ENCODE measurements at regions not wholly inside any gene's neighbourhood (a gene's known extent, or its start where the extent isn't known, plus 50 kb on each side); places are given as distances from the start of the nearest gene placed in this dataset.
"Not testable (repeated sequence)": the region's sequence is repeated elsewhere in the genome, so short reads cannot be mapped to it uniquely, and the experiment has no call there.

DNA sequence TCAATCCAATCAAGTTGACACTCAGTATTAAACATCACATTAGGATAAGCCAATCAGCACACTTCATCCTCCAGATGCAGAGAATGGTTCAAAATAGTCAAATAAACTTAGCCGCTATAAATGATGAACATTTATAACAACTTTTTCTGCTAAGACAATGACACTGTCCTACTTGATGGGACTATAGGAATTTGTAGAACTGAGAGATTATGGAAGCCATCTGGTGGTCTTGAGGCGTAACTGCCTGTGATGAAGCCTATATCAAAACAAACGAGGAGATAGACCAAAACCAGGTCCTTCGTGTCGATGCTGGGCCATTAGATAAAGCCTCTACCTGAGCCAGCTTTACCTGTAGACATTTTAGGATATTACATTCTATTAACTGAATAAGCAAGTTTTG, 631.1 kb downstream of the COL12A1 start:
- TF ChIP-seq, protein P1, sequence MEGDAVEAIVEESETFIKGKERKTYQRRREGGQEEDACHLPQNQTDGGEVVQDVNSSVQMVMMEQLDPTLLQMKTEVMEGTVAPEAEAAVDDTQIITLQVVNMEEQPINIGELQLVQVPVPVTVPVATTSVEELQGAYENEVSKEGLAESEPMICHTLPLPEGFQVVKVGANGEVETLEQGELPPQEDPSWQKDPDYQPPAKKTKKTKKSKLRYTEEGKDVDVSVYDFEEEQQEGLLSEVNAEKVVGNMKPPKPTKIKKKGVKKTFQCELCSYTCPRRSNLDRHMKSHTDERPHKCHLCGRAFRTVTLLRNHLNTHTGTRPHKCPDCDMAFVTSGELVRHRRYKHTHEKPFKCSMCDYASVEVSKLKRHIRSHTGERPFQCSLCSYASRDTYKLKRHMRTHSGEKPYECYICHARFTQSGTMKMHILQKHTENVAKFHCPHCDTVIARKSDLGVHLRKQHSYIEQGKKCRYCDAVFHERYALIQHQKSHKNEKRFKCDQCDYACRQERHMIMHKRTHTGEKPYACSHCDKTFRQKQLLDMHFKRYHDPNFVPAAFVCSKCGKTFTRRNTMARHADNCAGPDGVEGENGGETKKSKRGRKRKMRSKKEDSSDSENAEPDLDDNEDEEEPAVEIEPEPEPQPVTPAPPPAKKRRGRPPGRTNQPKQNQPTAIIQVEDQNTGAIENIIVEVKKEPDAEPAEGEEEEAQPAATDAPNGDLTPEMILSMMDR (IDR thresholded peaks at IDR 0.05; ENCODE audit: insufficient read depth, low read depth, low read length), result peak; percentile 50
- ChIA-PET CTCF (no interaction called here), POLR2A (no interaction called here)
- H3K4me3 ChIP-seq (ENCODE audit: low read depth, low read length), result no peak overlapping the region
- no peak for DNase-seq (ENCODE audit: low read depth)
- H3K36me3 ChIP-seq (ENCODE audit: control insufficient read depth, insufficient read depth, low read length), result no peaks in the 10 kb centered on the region
- H3K27me3 ChIP-seq (ENCODE audit: control insufficient read depth, insufficient read depth, low read length), result no peaks in the 10 kb centered on the region

DNA sequence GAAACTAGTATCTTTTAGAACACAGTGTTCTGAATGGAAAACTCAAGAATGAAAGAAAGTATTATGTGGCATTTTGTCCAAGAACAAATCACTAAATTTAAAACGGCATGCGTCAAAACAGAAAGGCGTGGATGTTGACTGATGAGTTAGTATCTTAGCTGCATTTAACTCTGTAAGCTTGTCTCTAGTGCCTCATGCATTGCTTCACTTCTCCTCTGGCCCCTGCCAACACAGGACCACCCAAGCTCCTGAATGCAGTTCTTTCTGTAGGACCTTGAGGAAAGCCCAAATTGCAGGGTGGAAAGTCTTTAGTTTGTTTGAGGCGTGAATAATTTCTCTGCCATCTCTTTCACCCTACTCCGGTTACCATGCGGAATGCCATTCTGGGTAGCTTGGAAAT, 632.2 kb downstream of the COL12A1 start:
- ChIA-PET CTCF (interaction anchor here (0.9 to 1.2 kb wide), 3 partner anchors 9 to 834 kb away, joined by 3 to 4 read pairs (median 3); no protein-coding TSS in a partner anchor), POLR2A (no interaction called here)
- H3K27me3 ChIP-seq (ENCODE audit: control insufficient read depth, insufficient read depth, low read length), result no peaks in the 10 kb centered on the region
- H3K4me3 ChIP-seq (ENCODE audit: low read depth, low read length), result no peak overlapping the region
- no peak for DNase-seq (ENCODE audit: low read depth)
- no peaks in the 10 kb centered on the region for H3K36me3 ChIP-seq (ENCODE audit: control insufficient read depth, insufficient read depth, low read length)
- TF ChIP-seq, protein P1 (IDR thresholded peaks at IDR 0.05; ENCODE audit: insufficient read depth, low read depth, low read length), result no peak

DNA sequence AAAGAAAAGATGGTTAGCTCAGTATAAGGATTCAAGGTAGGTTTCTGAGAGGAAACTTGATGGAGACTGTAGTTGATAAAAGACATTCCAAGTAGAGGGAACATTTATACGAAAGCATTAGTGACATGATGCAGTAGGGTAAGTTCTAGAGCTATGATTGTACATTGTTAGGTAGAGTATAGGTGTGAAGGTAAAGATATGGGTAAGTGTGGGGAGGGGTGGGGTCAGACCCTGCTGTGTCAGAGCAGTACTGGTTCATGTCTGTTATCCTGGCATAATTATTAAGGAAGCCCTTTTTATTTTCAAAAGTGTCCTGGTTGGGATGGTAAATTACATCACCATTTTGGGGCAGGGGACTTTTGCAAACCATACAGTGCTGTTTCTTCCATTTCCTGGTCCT, 635.8 kb downstream of the COL12A1 start:
- ChIA-PET CTCF (interaction anchor here (1.6 kb wide), 1 partner anchor 12 kb away, joined by 4 read pairs; no protein-coding TSS in a partner anchor), POLR2A (no interaction called here)
- no peak for DNase-seq (ENCODE audit: low read depth)
- TF ChIP-seq, protein P1 (IDR thresholded peaks at IDR 0.05; ENCODE audit: insufficient read depth, low read depth, low read length), result no peak
- H3K27me3 ChIP-seq (ENCODE audit: control insufficient read depth, insufficient read depth, low read length), result no peaks in the 10 kb centered on the region
- H3K4me3 ChIP-seq (ENCODE audit: low read depth, low read length), result no peak overlapping the region
- no peaks in the 10 kb centered on the region for H3K36me3 ChIP-seq (ENCODE audit: control insufficient read depth, insufficient read depth, low read length)

DNA sequence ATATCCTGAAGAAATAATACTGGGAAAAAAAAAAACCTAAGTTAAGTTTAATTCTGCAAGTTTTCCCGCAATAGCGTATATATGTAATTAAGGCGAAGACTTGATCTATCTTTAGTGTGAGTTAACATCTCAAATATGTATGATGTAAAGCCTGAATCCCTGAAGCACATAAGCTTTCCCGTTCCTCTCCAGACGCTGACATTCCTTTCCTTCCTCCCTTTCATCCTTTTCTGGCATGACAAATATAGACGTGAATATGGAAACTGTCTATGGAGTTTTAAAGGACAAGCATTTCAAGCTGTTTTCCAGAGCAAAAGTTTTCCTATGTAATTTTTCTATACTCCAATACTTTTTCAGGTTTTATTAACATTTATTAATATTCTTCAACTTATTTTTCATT, 637.0 kb downstream of the COL12A1 start:
- H3K4me3 ChIP-seq (ENCODE audit: low read depth, low read length), result no peak overlapping the region
- H3K27me3 ChIP-seq (ENCODE audit: control insufficient read depth, insufficient read depth, low read length), result no peaks in the 10 kb centered on the region
- POLR2A ChIA-PET, result no interaction called here
- TF ChIP-seq, protein P1 (IDR thresholded peaks at IDR 0.05; ENCODE audit: insufficient read depth, low read depth, low read length), result no peak
- DNase-seq (ENCODE audit: low read depth), result no peak
- H3K36me3 ChIP-seq (ENCODE audit: control insufficient read depth, insufficient read depth, low read length), result no peaks in the 10 kb centered on the region
- CTCF ChIA-PET, result interaction anchor here (1.6 kb wide), 1 partner anchor 11 kb away, joined by 4 read pairs; no protein-coding TSS in a partner anchor

DNA sequence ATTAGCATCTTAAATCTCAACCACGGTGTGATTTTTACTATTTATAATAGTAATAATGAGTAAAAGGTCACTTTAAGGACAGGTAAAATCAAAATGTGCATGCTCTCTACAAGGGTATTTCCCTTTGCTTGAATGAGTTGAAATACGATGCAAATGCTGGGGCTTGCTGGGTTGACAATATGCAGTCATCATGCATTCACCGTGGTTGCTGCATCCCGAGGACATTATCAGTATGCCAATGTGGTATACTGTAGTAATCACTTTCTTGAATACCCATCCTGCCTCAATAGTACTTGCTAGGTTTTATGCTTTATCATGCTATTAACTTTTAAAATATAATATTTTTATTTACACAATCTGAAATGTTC, 637.9 kb downstream of the COL12A1 start:
- DNase-seq (ENCODE audit: low read depth); H3K27me3 ChIP-seq (ENCODE audit: control insufficient read depth, insufficient read depth, low read length); H3K36me3 ChIP-seq (ENCODE audit: control insufficient read depth, insufficient read depth, low read length); CTCF ChIA-PET; H3K4me3 ChIP-seq (ENCODE audit: low read depth, low read length); POLR2A ChIA-PET: not testable (repeated sequence)

DNA sequence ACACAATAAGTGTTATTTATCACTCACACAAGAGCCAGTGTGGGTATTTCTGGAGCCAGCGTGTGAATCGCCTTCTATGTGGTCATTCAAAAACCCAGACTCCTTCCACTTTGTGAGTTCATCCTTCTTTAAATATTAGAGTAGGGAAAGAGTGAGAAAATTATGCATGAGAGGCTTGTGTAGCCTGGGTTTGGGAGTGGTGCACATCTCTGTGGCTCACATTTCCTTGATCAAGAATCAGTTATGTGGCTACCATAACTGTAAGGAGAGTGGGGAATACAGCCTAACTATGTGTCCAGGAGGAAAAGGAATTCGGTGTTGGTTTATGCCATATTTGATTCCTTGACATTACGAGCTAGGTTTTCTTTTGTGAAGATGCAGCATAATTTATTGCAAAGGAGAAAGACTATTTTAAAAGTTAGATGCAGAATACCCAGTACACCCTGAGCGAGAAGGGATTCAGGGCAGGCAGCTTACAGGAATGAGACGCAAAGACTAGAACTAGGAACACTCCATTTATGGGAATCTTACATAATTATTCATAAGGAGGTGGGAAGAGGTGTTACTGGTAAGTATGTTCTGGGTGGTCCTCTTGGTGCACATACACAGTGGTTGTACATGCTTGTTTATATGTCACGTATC, 638.5 kb downstream of the COL12A1 start:
- ChIA-PET POLR2A (no interaction called here), CTCF (no interaction called here)
- Histone ChIP-seq H3K4me3 (ENCODE audit: low read depth, low read length) (no peak overlapping the region), H3K27me3 (ENCODE audit: control insufficient read depth, insufficient read depth, low read length) (no peaks in the 10 kb centered on the region), H3K36me3 (ENCODE audit: control insufficient read depth, insufficient read depth, low read length) (no peaks in the 10 kb centered on the region)
- DNase-seq (ENCODE audit: low read depth), result no peak
- TF ChIP-seq, protein P1 (IDR thresholded peaks at IDR 0.05; ENCODE audit: insufficient read depth, low read depth, low read length), result no peak

Data from BJ (cell line).